IMR-90 (cell line): ENCODE measurements at regions not wholly inside any gene's neighbourhood (a gene's known extent, or its start where the extent isn't known, plus 50 kb on each side); places are given as distances from the start of the nearest gene placed in this dataset.

ENCODE experiments used
- ATAC-seq: fragments of 200-7000 bp; cut with Tn5 transposase; 2 replicates; pipeline ENCODE4 v1.9.1; 2020; ENCODE audit warnings: low read depth, mild to moderate bottlenecking, moderate library complexity
- BruUV-seq: library from RNA; stranded (reverse); fragments of 400-500 nt; replicated peaks from 2 replicates; lab custom pipeline; 2021; lab: Mats Ljungman, UMichigan
- CTCF ChIA-PET: fragments of 300-600 bp; formaldehyde crosslinking; extraction: SDS; loops from one replicate; lab custom pipeline; 2021; ENCODE audit warnings: antibody characterized with exemption; lab: Yijun Ruan, JAX
- POLR2A ChIA-PET: fragments of 300-600 bp; sonication (Branson Sonifier 250); formaldehyde crosslinking; loops from one replicate; lab custom pipeline; 2022; ENCODE audit warnings: antibody characterized with exemption; ENCODE audit not compliant: unreplicated experiment; lab: Charles Lee
- DNase-seq: peaks from one replicate; pipeline ENCODE4 v3.0.0; 2013
- H2AFZ ChIP-seq: replicated peaks from 2 replicates; pipeline ENCODE3; 2013; ENCODE audit warnings: low read length, mild to moderate bottlenecking; ENCODE audit not compliant: poor library complexity
- H2AK5ac ChIP-seq: 2 replicates; pipeline ENCODE4 v1.6.1; 2013; ENCODE audit warnings: low read depth, low read length, inconsistent platforms
- H2AK9ac ChIP-seq: replicated peaks from 2 replicates; pipeline ENCODE3; 2013; ENCODE audit warnings: mild to moderate bottlenecking, low read depth, low read length, moderate library complexity; ENCODE audit not compliant: poor library complexity
- H2BK120ac ChIP-seq: 2 replicates; pipeline ENCODE4 v1.6.1; 2013; ENCODE audit warnings: low read depth, low read length, inconsistent platforms
- H2BK15ac ChIP-seq: 3 replicates; pipeline ENCODE4 v1.6.1; 2013; ENCODE audit warnings: low read depth, low read length, inconsistent platforms
- H2BK20ac ChIP-seq: 2 replicates; pipeline ENCODE4 v1.6.1; 2013; ENCODE audit warnings: low read depth, mild to moderate bottlenecking, inconsistent platforms, low read length, moderate library complexity
- H2BK5ac ChIP-seq: 2 replicates; pipeline ENCODE4 v1.6.1; 2013; ENCODE audit warnings: mild to moderate bottlenecking, low read depth, low read length, inconsistent platforms; ENCODE audit not compliant: poor library complexity, severe bottlenecking
- H3K14ac ChIP-seq: replicated peaks from 2 replicates; pipeline ENCODE4 v1.6.1; 2013; ENCODE audit warnings: low read depth, low read length, inconsistent platforms
- H3K18ac ChIP-seq: 2 replicates; pipeline ENCODE4 v1.6.1; 2013; ENCODE audit warnings: low read depth, low read length, control low read depth
- H3K23ac ChIP-seq: 2 replicates; pipeline ENCODE4 v1.6.1; 2013; ENCODE audit warnings: low read depth, low read length, inconsistent platforms
- H3K27ac ChIP-seq: 2 replicates; pipeline ENCODE4 v1.5.1; 2013; ENCODE audit warnings: mild to moderate bottlenecking, control low read depth, low read length; ENCODE audit not compliant: insufficient read depth
- H3K27me3 ChIP-seq: 2 replicates; pipeline ENCODE4 v1.6.1; 2013; ENCODE audit warnings: low read length; ENCODE audit not compliant: control insufficient read depth, insufficient read depth
- H3K36me3 ChIP-seq: 2 replicates; pipeline ENCODE4 v1.6.1; 2013; ENCODE audit warnings: low read length, mixed read lengths; ENCODE audit not compliant: control insufficient read depth, insufficient read depth
- H3K4ac ChIP-seq: 2 replicates; pipeline ENCODE4 v1.6.1; 2013; ENCODE audit warnings: low read depth, low read length, inconsistent platforms
- H3K4me1 ChIP-seq: 2 replicates; pipeline ENCODE4 v1.6.1; 2013; ENCODE audit warnings: low read length, mixed read lengths; ENCODE audit not compliant: control insufficient read depth, insufficient read depth
- H3K4me2 ChIP-seq: 2 replicates; pipeline ENCODE4 v1.6.1; 2013; ENCODE audit warnings: low read depth, mild to moderate bottlenecking, control low read depth, low read length, moderate library complexity
- H3K4me3 ChIP-seq: 2 replicates; pipeline ENCODE4 v1.5.1; 2013; ENCODE audit warnings: low read depth, mild to moderate bottlenecking, control low read depth, low read length, moderate library complexity; ENCODE audit not compliant: insufficient read depth
- H3K56ac ChIP-seq: 2 replicates; pipeline ENCODE4 v1.6.1; 2013; ENCODE audit warnings: low read length, inconsistent platforms; ENCODE audit not compliant: insufficient read depth; ENCODE audit errors: extremely low read depth
- H3K79me1 ChIP-seq, 2 experiments: 2 replicates each; pipeline ENCODE4 v1.6.1; 2013; ENCODE audit warnings: low read length in 2 of 2, inconsistent platforms in 1 of 2, low read depth in 1 of 2
- H3K9ac ChIP-seq: 2 replicates; pipeline ENCODE4 v1.6.1; 2013; ENCODE audit warnings: low read depth, low read length, control low read depth
- H3K9me1 ChIP-seq: 2 replicates; pipeline ENCODE4 v1.6.1; 2013; ENCODE audit warnings: low read length, inconsistent platforms; ENCODE audit not compliant: insufficient read depth
- H3K9me3 ChIP-seq: 2 replicates; pipeline ENCODE4 v1.6.1; 2013; ENCODE audit warnings: low read length; ENCODE audit not compliant: control insufficient read depth, insufficient read depth
- H4K20me1 ChIP-seq: 2 replicates; pipeline ENCODE4 v1.6.1; 2013; ENCODE audit warnings: low read length, inconsistent platforms; ENCODE audit not compliant: insufficient read depth
- H4K5ac ChIP-seq: 2 replicates; pipeline ENCODE4 v1.6.1; 2013; ENCODE audit warnings: mild to moderate bottlenecking, low read depth, low read length, control low read depth
- H4K8ac ChIP-seq, 2 experiments: 2 replicates each; pipeline ENCODE4 v1.6.1; 2013; ENCODE audit warnings: low read depth in 2 of 2, low read length in 2 of 2, control low read depth in 1 of 2, inconsistent platforms in 1 of 2
- H4K91ac ChIP-seq: 2 replicates; pipeline ENCODE4 v1.6.1; 2013; ENCODE audit warnings: low read depth, low read length, inconsistent platforms; ENCODE audit not compliant: insufficient read depth
- CEBPB ChIP-seq: IDR thresholded peaks from 2 replicates; pipeline ENCODE4 v1.6.1; 2012; ENCODE audit warnings: low read depth, low read length, improper control_type of control experiment
- CHD1 ChIP-seq: IDR thresholded peaks from 2 replicates; pipeline ENCODE4 v1.6.1; 2012; ENCODE audit warnings: low read depth, low read length, improper control_type of control experiment
- FOS ChIP-seq: fragments of 150-350 bp; IDR thresholded peaks from 2 replicates; pipeline ENCODE4 v1.6.1; 2016; ENCODE audit warnings: low read depth, low read length
- MAZ ChIP-seq: IDR thresholded peaks from 2 replicates; pipeline ENCODE4 v1.6.1; 2012; ENCODE audit warnings: low read depth, mild to moderate bottlenecking, low read length, improper control_type of control experiment, moderate library complexity, borderline replicate concordance
- MXI1 ChIP-seq: IDR thresholded peaks from 2 replicates; pipeline ENCODE4 v1.6.1; 2012; ENCODE audit warnings: low read depth, mild to moderate bottlenecking, low read length, moderate library complexity, borderline replicate concordance
- RAD21 ChIP-seq: IDR thresholded peaks from 2 replicates; pipeline ENCODE4 v1.6.1; 2012; ENCODE audit warnings: low read length, improper control_type of control experiment
- SMC3 ChIP-seq: fragments of 150-350 bp; IDR thresholded peaks from 2 replicates; pipeline ENCODE4 v1.6.1; 2016; ENCODE audit warnings: low read depth, mild to moderate bottlenecking, antibody characterized with exemption, low read length, moderate library complexity
- WGBS, 2 experiments: methylation state at CpG; one replicate each; pipeline versions ENCODE4 v1.1.5 to v1.1.7; 2013; ENCODE audit warnings: missing lambda C conversion rate in 2 of 2; ENCODE audit not compliant: insufficient read length in 1 of 2; ENCODE audit errors: extremely low coverage in 2 of 2; 5-methylcytosine and 5-hydroxymethylcytosine counted together
- dilution Hi-C: fragments of 300-500 bp; cut with HindIII; formaldehyde crosslinking; loops from one replicate; pipeline ENCODE4 v1.14.3; 2018; ENCODE audit warnings: low sequenced_read_pairs; ENCODE audit not compliant: unreplicated experiment
- in situ Hi-C: fragments of 300-500 bp; cut with MboI; formaldehyde crosslinking; loops from 3 replicates; pipeline ENCODE4 v1.14.3; 2019; ENCODE audit warnings: low sequenced_read_pairs, inconsistent platforms, mixed read lengths
- intact Hi-C: fragments of 100-400 bp; cut with micrococcal nuclease; formaldehyde crosslinking; loops from 2 replicates; pipeline ENCODE4 v1.10.0; 2022
- TF ChIP-seq, protein P1 (sequence below): conservative IDR thresholded peaks from 2 replicates; pipeline ENCODE4 v1.5.1; 2012; ENCODE audit warnings: mild to moderate bottlenecking, low read depth, low read length, improper control_type of control experiment
- TF ChIP-seq, protein P2 (sequence below): fragments of 150-350 bp; IDR thresholded peaks from 2 replicates; pipeline ENCODE4 v1.6.1; 2016; ENCODE audit warnings: low read depth, mild to moderate bottlenecking, low read length, moderate library complexity, borderline replicate concordance

DNA sequence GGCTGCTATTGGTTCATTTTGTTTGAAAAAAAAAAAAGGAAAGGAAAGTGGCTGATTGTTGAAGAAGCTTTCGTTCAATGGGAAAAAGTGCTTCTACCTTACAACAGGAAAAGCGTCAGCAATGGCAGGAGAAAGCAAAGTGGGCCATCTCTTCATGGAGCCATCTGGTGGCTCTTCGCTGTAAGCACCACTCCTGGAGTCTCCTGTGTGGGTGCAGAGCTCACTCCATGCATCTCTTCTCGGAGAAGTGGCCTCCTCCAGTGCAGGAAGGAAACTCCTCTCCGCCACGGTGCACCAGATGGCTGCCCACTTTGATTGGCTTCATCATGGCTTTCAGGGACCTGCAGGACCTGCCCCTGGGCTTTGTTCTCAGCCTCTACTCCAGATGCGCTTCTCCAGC lies 250.9 kb downstream of the PTEN start:
- Histone ChIP-seq H3K9ac (no peak overlapping the region), H2AK9ac (no peak overlapping the region), H3K27ac (no peak overlapping the region), H2BK120ac (peak overlapping the region; percentile 43; the same call in 1 of the 2 replicates), H3K18ac (no peak overlapping the region), H3K79me1 (peaks cover 0 to 4% of the 10 kb centered on the region in 2 experiments; a peak in 1 of 4 replicates), H2BK20ac (peak overlapping the region; percentile 16; the same call in 1 of the 2 replicates), H3K27me3 (no peaks in the 10 kb centered on the region), H4K91ac (0 out of 2 replicates have a peak overlapping the region, but pooled peaks have one; percentile 6), H2AK5ac (peak overlapping the region; percentile 5; the same call in 1 of the 2 replicates), H3K14ac (no peak overlapping the region), H3K4ac (peak overlapping the region; percentile 37; the same call in 1 of the 2 replicates), H3K9me3 (no peaks in the 10 kb centered on the region), H2AFZ (no peak overlapping the region), H2BK5ac (no peak overlapping the region), H4K20me1 (peaks cover 3% of the 10 kb centered on the region; the same call in 1 of the 2 replicates), H3K4me1 (peaks cover 23% of the 10 kb centered on the region), H3K36me3 (no peaks in the 10 kb centered on the region), H3K56ac (no peak overlapping the region), H3K4me3 (no peak overlapping the region), H4K5ac (no peak overlapping the region), H4K8ac (no peak overlapping the region), H2BK15ac (peak overlapping the region; percentile 9; the same call in 1 of the 3 replicates), H3K9me1 (peaks cover 21% of the 10 kb centered on the region), H3K23ac (no peak overlapping the region), H3K4me2 (no peak overlapping the region)
- TF ChIP-seq CHD1 (no peak), MAZ (no peak), RAD21 (peak; percentile 48), FOS (no peak), MXI1 (no peak), SMC3 (peak; percentile 32), CEBPB (no peak)
- TF ChIP-seq, protein P1, sequence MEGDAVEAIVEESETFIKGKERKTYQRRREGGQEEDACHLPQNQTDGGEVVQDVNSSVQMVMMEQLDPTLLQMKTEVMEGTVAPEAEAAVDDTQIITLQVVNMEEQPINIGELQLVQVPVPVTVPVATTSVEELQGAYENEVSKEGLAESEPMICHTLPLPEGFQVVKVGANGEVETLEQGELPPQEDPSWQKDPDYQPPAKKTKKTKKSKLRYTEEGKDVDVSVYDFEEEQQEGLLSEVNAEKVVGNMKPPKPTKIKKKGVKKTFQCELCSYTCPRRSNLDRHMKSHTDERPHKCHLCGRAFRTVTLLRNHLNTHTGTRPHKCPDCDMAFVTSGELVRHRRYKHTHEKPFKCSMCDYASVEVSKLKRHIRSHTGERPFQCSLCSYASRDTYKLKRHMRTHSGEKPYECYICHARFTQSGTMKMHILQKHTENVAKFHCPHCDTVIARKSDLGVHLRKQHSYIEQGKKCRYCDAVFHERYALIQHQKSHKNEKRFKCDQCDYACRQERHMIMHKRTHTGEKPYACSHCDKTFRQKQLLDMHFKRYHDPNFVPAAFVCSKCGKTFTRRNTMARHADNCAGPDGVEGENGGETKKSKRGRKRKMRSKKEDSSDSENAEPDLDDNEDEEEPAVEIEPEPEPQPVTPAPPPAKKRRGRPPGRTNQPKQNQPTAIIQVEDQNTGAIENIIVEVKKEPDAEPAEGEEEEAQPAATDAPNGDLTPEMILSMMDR = peak; percentile 34
- TF ChIP-seq, protein P2, sequence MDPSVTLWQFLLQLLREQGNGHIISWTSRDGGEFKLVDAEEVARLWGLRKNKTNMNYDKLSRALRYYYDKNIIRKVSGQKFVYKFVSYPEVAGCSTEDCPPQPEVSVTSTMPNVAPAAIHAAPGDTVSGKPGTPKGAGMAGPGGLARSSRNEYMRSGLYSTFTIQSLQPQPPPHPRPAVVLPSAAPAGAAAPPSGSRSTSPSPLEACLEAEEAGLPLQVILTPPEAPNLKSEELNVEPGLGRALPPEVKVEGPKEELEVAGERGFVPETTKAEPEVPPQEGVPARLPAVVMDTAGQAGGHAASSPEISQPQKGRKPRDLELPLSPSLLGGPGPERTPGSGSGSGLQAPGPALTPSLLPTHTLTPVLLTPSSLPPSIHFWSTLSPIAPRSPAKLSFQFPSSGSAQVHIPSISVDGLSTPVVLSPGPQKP = no peak
- ATAC-seq (no peak), DNase-seq (peak; percentile 25)
- in situ Hi-C loops (no loop called here), dilution Hi-C loops (no loop called here), intact Hi-C loops (loop anchor here (1.0 kb wide), 1 partner anchor 18 kb away; no protein-coding TSS in a partner anchor)
- ChIA-PET POLR2A (no interaction called here), CTCF (interaction anchor here (0.5 to 0.9 kb wide), 5 partner anchors 9 to 231 kb away, joined by 3 to 6 read pairs (median 3); no protein-coding TSS in a partner anchor)
- 90% methylated on average over 2 of the region's 7 CpGs; no CpG with 5 or more reads in 1 of the 2 experiments for WGBS, 2 experiments
- BruUV-seq = no TSS peak
